NCI-H748 (cell line): ENCODE measurements at regions not wholly inside any gene's neighbourhood (a gene's known extent, or its start where the extent isn't known, plus 50 kb on each side); places are given as distances from the start of the nearest gene placed in this dataset.
"Not testable (repeated sequence)": the region's sequence is repeated elsewhere in the genome, so short reads cannot be mapped to it uniquely, and the experiment has no call there.

ENCODE experiments used
- DNase-seq: peaks from one replicate; lab custom pipeline; 2025; ENCODE audit not compliant: unreplicated experiment; lab: John Stamatoyannopoulos, UW

DNA sequence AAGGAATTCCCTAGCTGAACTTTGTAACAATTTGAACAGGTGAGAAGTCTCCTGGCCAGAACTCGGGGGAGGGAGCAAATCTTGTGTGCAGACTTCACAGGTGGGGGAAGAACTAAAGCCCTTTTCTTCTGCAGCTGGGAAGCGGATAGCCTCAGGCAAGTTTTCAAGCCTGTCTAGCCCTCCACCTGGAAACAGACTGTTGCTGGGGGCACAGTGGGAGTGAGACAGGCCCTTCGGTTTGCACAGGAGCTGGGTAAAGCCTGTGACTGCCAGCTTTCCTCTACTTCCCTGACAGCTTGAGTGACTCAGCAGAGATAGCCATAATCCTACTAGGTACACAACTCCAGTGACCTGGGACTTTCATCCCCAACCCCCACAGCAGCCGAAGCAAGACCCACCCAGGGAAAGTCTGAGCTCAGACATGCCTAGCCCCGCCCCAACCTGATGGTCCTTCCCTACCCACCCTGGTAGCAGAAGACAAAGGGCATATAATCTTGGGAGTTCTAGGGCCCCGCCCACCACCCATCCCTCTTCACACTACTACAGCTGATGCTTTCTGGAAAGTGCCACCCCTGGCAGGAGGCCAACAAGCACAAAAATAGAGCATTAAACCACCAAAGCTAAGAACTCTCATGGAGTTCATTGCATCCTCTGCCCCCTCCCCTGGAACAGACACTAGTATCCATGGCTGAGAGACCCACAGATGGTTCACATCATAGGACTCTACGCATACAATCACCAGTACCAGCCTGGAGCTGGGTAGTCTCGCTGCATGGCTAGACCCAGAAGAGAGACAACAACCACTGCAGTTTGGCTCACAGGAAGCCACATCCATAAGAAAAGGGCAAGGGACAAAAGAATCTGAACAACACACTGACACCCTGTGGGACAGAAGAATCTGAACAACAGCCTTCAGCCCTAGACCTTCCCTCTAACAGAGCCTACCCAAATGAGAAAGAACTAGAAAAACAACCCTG, 479.0 kb downstream of the RAP2B start:
- DNase-seq: no peak

DNA sequence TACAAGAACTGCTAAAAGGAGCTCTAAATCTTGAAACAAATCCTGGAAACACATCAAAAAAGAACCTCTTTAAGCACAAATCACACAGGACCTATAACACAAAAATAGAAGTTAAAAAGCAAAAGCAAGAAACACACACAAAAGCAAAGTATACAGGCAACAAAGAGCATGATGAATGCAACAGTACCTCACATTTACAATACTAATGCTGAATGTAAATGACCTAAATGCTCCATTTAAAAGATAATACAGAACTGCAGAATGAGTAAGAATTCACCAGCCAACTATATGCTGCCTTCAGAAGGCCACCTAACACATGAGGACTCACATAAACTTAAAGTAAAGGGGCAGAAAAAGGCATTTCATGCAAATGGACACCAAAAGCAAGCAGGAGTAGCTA, 478.6 kb upstream of the ARHGEF26 start:
- DNase-seq: not testable (repeated sequence)

DNA sequence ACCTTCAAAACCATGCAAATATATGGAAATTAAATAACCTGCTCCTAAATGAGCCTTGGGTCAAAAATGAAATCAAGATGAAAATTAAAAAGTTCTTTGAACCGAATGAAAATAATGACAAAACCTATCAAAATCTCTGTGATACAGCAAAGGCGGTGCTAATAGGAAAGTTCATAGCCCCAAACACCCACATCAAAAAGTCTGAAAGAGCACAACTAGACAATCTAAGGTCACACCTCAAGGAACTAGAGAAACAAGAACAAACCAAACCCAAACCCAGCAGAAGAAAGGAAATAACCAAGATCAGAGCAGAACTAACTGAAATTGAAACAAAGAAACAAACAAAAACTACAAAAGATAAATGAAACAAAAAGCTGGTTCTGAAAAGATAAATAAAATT, 477.7 kb upstream of the ARHGEF26 start:
- DNase-seq: not testable (repeated sequence)

DNA sequence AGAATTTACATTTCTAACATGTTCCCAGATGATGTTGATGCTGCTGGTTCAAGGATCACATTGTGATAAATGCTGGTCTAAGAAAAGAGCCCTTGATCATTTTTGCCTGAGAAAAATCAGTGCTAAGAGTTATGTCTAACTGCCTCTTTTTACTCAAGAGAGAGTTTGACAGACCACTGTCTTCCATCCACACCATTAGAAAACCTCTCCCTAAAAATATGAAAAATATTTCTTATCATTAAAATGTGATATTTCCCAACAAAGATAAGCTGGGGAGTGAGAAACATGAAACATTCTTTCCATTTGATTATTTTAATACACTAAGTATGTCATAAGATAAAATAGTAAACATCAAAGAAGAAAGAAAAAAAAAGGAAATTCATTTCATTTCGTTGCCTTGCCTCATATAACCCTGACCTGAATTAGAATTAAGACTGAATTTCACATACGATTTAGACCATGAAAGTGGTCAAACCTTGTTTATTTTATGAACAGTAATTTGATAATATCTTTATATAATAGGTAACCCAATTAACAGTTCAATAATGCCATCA, 471.8 kb upstream of the ARHGEF26 start:
- DNase-seq: no peak

DNA sequence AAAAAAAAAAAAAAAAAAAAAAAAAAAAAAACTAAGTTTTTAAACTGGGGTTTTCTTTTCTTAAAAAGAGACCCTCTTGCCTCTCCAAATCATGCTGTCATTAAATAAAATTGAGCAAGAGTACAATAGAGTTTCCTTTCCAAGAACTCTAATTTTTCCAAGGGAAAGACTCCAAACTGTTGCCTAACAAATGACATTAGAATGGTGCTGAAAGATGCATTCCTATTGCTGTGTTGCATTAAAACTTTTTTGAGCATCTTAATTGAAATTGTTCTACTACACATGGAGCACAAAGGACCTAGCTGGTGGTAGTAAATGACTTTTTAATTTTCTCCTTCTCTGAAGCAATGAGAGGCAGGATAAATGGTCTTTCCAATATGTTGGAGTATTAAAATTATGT, 469.1 kb upstream of the ARHGEF26 start:
- DNase-seq: no peak

DNA sequence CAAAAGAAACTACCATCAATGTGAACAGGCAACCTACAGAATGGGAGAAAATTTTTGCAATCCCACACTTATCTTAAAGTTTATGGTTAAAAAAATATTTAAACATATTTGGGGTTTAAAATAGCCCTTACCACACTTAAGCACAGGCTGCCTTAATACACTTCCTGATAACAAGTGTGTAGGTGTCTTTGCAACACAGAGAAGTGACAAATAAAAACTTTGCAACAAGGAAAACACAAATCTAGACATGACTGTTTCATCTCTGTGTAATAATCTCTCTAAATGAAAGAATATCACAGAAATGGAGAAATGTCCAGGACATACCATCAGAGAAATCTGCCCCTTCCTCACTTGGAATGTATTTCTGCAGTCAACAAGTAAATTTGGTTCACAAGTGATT, 464.1 kb upstream of the ARHGEF26 start:
- DNase-seq: no peak

DNA sequence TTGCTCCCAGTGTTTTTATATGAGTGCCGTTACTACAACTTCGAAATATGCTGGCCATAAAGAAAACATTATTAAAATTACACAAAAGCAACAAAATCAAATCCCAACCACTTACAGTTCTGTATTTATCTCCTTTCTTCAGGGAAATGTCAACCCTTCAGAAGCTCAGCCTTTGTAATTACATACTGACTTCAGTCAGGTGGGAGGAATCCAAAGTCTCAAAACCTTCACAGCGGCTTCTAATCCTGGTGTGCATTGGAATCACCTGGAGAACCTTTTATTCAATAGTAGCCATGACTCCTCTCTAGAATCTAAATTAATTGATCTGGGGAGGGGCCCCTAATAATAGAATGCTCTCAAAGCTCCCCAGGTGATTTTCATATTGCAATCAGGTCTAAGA, 463.7 kb upstream of the ARHGEF26 start:
- no peak for DNase-seq

DNA sequence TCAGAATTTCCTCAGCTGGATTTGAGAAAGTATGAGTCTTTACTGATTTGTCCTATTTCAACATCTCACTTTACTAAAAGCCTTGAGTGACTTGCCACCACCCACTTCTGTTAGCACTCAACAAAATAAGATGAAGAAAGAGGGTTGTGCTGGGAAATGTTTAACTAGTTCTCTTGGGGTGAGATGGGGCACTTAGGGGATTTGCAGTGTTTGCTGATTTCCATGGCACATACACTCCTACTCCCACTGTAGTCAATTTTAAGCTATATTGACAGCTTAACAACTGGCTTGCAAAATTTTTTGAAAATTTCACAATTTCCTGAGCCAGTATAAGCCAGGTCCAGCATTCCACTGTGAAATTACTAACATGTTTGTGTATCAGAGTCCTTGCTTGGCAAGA, 463.1 kb upstream of the ARHGEF26 start:
- DNase-seq: no peak

DNA sequence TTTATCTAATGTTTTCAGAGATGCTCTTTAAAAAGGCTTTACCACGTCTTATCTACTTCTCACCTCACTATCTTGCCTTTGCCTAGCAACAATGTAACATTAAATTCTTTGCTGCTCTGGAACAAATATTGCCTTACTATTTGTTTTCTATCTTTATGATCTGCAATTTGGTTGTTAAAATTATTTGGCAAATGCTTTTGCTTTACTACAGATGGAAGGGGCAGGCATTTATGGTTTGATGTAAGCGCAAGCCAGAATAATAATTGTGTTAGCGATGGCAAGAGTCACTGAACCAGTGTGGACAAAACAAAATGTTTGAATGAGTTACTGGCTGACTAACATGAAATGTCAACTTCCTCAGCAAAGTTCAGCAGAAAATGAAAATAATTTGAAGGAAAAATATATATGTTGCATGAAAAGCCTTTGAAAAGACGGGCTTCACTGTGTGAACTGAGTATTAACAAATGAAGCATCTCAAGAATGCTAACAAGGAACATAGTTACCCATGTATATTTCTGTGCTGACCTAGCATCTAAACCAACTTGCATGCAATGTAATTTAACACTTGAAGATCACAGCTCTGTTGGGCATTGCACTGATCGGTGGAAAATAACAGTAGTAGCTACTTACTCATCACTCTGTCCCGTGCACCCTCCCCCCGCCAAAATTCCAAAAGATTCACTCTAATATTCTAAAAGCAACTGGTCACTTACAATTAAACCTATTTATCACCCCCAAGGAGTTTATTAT, 454.0 kb upstream of the ARHGEF26 start:
- DNase-seq: no peak

DNA sequence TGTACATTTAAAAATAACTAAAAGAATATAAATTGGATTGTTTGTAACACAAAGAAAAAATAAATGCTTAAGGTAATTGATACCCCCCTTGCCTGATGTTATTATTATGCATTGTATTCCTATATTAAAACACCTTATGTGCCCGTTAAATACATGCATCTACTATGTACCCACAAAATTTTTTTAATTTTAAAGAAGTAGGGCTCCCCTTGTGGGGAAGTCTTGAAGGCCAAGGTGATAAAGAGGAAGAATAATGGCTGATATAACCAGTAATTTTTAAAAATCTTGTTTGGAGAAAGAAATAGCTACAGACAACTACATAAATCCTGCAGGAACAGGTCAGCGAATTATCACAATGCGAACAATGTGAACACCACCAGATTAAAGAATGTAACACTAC, 451.7 kb upstream of the ARHGEF26 start:
- DNase-seq: no peak

DNA sequence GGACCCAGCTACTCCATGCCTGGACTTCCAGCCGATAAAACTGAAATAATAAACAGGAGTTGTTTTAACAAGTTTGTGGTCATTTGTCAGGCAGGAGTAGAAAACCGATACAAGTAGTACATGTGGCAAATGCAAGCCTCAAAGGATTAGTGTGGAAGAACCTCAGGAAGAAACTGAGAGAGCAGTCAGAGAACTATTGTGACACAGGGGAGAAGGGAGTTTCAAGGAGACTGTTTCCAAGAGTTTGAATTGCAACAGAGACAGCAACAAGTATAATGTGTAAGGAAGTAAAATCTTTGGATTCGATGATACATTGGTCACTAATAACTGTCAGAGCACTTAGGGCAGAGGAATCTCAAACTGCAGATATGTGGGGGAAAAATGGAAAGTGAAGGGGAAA, 450.6 kb upstream of the ARHGEF26 start:
- DNase-seq: no peak

DNA sequence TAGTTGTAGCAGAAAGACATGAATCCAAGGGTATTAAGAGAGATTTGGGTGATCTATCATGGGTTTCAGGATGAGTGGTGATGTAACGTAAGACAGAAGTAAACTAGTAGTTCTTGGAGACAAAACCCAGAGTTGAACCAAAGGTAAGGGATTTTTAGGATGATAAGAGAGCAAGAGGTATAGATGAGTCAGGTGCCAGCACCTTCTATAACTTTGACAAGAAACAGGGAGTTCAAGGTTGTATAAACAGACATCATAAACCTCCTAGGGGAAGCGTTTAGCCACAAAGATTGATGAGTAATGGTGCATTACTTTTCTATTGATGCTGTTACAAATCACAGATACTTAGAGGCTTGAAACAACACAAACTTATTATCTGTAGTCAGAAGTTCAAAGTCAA, 447.3 kb upstream of the ARHGEF26 start:
- DNase-seq: no peak

DNA sequence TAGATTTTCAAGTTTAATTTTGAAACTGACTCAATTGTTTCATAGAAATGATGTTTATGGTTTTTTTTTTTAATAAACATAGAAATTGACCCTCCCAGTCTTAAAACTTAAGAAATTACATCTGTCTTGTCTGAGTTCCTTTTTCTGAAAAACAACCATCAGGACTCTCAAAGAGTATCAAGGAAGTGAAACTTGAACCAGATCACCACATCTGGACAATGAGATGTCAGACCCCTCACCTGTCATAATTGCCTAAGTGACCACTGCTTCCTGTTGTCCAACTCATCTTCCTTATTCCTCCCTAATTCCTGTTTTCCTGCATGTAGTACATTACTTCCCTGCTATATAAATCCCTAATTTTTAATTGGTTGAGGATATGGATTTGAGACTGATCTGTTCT, 441.5 kb upstream of the ARHGEF26 start:
- no peak for DNase-seq

DNA sequence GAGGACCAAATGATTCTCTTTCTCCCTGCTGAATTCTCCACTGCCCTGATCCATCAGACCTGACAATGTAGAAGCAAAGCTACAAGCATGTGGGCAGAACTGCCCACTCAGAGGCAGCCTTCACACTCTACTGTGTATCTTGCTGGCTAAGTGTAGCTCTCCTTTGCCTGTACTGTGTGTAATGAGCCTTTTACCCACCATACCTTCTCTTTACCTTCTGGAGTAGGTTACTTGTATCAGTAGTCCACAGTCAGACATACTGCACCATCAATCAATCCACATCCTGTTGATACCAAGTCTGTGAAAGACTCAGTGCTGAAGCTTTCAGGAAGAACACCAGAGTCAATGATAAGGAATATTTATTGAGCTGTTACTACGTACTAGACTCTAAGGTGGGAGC, 440.7 kb upstream of the ARHGEF26 start:
- no peak for DNase-seq

DNA sequence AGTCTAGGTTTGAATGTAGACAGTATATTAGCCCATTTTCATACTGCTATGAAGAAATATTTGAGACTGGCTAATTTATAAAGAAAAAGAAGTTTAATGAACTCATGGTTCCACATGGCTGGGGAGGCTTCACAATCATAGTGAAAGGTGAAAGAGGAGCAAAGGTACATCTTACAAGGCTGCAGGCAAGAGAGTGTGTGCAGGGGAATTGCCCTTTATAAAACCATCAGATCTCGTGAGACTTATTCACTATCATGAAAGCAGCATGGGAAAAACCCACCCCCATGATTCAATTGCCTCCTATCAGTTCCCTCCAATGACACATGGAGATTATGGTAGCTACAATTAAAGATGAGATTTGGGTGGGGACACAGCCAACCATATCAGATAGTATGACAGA, 440.1 kb upstream of the ARHGEF26 start:
- DNase-seq: no peak

DNA sequence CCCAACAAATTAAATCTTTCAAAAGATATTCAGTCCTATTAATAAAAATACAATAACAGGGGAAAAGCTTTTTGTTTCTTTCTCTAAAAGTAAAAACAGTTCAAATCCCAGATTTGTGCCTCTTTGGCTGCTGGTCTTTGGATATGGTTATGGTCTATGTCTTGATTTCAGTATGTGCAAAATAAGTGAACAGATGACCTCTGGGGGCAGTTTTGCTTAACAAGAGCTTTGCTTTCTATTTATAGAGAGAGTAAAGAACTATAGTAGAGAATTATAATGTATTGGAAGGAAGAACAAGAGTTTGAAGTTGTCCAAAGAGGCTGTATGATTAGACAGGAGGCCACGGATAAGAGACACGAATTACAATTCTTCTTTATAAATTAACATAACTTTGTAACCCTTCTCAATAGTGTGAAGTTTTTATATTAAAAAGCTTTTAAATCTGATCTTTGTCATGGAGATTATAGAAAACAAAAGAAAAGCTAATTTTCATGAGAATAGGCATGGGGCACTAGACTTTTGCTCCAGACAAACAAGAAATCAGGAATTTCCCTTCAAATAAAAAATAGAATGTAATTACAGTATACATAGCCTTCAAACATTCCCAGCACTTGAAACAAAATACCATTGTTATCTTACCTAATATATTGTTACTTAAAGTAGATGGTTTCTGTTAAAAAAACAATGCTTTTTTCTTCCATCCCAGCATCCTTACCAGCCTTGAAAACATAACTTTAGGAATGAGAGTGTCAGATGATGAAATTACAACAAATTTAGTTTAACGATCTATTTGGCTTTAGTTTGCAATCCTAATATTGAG, 432.7 kb upstream of the ARHGEF26 start:
- no peak for DNase-seq

DNA sequence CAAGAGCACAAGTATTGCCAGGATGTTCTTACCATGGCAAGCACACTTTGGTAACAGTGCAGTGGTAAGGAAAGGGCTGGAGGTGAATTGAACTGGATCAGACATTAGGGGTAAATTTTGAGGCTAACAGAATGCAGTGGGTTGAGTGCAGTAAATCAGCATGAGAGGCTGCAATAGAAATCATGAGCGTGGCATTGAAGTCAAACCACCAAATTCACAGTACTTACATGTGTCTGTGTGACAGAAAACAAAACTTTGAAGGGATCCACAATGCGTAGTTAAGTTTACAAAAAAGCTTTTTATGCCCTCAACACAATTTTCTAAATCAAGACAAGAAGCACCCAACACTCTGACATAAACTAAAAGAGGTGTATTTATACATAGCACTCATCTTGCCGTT, 428.0 kb upstream of the ARHGEF26 start:
- no peak for DNase-seq

DNA sequence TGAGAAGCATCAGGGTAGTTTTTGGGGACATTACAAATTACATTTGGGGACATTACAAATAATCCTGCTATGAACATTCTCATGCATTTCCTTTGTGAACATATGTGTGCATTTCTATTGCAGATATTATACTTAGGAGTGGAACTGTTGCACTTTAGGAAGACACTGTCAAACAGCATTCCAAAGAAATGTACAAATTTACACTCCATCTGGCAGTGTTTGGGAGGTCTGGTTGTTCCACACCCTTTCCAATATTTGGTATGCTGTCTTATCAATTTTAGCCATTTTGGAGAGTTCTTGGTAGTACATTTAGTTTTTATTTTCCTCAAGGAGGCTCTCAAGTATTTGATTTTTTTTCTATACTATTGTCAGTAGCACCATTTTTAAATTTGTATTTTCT, 419.1 kb upstream of the ARHGEF26 start:
- no peak for DNase-seq

DNA sequence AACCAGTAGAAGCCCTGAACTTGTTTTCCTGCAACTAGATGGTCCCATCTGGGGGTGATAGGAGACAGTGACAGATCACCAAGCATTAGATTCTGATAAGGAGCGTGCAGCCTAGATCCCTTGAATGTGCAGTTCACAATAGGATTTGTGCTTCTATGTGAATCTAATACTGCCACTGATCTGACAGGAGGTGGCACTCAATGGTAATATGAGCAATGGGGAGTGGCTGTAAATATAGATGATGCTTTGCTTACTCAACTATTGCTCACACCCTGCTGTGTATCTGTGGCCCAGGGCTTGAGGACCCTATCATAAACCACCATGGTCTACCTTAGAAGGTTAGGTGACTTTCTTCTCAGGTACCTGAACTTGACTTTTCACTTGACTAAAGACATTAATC, 417.1 kb upstream of the ARHGEF26 start:
- DNase-seq: no peak

DNA sequence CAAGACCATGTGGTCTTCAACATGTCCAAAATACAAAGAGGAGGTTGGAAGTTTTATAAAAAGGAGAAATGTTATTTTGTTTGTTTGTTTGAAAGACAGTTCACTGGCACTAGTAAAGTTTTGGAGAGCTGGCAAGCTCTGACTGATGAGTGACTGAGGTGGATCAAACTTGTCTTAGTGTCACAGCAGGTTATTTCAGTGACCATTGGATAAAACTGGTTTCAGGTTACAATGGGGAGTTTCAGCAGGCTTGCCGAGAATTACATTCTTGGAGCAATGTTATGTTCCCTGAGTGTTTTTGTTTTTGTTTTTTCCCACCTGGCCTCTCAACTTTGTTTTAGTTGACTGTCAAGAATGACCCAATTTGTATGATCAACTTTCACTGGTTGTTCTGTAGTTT, 414.5 kb upstream of the ARHGEF26 start:
- no peak for DNase-seq

DNA sequence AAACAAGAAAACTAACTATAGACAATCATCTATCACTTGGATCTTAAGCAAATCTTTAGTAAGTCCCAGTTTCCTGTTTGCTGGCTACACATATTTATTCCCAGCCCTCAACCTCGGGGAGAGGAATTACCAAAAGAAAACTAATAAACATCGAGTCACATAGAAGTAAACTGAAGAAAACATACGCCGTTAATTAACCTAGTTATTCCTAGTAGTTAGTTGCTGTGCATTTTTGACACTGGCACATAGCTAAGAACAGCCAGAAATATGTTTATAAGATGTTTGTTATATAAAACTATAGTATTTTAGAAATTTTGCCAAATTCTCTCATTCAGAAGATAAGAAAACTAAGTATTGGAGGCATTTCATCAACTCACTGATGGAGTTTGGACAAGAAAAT, 407.2 kb upstream of the ARHGEF26 start:
- DNase-seq: no peak
